GM19468 (cell line): ENCODE measurements at regions not wholly inside any gene's neighbourhood (a gene's known extent, or its start where the extent isn't known, plus 50 kb on each side); places are given as distances from the start of the nearest gene placed in this dataset.
A peak's percentile ranks its signal among the peaks of the same experiment; 100 is the strongest.
"Not testable (repeated sequence)": the region's sequence is repeated elsewhere in the genome, so short reads cannot be mapped to it uniquely, and the experiment has no call there.

Source experiments
- ATAC-seq: cut with Tn5 transposase; IDR thresholded peaks from one replicate; pipeline ENCODE4 v1.9.1; 2021; ENCODE audit warnings: mild to moderate bottlenecking, moderate library complexity, moderate number of reproducible peaks; ENCODE audit not compliant: unreplicated experiment; ENCODE audit errors: extremely low read depth

DNA sequence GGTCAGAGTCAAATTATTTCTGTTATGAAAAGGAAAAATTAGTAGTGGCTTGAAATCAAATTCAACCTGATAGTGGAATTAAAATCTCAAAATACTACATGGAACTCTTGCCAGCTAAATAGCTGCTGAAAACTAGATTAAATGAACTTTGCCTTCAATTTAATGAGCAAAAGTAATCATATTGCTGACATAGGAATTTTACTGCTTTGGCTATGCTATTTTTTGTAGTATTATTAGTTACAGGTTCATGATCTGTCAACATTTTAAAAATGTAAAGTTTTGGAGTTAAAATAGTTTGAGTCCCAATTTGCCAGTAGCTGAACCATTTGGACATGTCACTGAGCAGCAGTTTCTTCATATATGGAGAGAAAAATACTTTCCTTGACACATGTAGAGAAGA is 81.4 kb downstream of the RERGL start:
- ATAC-seq, result no peak

- no peak for ATAC-seq
Measured at GRCh38 chr12:17999174-17999801, 90.7 kb downstream of the RERGL start.

GRCh38 chr12:17992002-17992656 is 97.9 kb downstream of the RERGL start:
- ATAC-seq, result peak; percentile 75

GRCh38 chr12:17982556-17982955 is 107.4 kb downstream of the RERGL start:
- no peak for ATAC-seq

DNA sequence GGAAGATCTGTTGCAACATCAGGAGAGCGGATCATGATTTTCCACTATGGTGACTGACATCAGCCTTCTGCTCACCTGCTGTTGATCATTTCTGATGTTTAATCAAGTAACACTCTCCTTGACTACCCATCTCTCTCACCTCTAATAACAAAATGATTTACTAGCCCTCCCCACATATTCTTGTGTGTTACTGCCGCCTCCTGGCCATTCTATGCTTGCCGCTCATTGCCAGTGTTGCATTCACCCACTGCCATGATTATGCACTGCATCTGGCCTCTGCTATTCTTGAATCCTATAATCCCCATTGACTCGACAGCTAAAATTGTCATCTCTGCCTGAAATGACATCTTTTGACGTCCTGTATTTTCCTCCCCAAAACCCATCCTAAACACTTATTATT is 113.8 kb downstream of the RERGL start:
- ATAC-seq, result no peak

GRCh38 chr12:17975763-17976162 is 114.2 kb downstream of the RERGL start:
- ATAC-seq, result no peak

DNA sequence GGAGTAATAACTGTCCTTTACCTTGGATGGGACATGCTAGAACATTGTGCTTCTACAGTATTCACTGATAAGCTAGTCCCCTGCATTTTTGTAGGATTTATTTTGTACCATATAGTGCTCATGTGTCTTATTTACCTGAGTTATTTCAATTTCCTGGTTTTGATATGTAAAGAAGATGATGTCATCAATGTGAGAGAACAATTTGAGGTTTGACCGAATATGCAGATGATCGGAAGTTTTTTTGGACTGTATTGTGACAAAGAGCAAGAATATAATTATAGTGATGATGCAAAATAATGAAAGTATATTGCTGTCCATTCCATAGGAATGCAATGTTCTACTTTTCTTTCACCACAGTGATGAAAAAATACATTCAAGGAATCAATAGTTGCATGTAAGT is 114.8 kb downstream of the RERGL start:
- ATAC-seq, result no peak

DNA sequence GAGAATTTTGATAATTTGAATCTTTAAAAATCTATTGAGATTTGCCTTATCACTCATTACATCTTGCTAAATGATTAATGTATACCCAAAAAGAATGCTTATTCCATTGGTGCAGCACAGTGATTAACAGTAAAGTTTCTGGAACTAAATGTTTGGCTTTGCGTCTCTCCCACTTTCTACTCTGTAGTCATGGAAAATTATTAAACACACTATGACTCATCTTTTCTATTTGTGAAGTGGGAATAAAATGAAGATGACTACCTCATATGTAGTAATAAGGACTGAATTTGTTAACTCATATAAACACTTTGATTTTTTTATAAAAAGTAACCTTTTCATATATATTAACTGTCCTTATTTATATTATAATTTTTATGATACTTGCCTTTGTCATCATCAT is 118.1 kb downstream of the RERGL start:
- ATAC-seq, result no peak

GRCh38 chr12:17954788-17955187 is 135.2 kb downstream of the RERGL start:
- no peak for ATAC-seq

DNA sequence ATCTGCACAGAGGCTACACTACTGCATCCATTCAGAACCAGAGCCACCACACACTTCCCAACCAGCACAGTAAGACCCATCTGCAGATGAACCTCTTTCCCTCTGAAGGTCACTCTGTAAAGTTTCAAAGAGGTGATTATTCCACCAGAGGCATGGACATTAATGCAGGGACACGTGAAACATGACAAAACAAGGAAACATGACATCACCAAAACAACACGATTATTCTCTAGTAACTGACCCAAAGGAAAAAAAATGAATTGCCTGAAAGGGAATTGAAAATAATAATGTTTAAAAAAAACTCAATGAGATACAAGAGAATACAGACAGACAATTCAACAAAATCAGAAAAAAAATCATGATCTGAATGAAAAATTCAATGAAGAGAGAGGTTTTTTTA is 139.1 kb downstream of the RERGL start:
- no peak for ATAC-seq

DNA sequence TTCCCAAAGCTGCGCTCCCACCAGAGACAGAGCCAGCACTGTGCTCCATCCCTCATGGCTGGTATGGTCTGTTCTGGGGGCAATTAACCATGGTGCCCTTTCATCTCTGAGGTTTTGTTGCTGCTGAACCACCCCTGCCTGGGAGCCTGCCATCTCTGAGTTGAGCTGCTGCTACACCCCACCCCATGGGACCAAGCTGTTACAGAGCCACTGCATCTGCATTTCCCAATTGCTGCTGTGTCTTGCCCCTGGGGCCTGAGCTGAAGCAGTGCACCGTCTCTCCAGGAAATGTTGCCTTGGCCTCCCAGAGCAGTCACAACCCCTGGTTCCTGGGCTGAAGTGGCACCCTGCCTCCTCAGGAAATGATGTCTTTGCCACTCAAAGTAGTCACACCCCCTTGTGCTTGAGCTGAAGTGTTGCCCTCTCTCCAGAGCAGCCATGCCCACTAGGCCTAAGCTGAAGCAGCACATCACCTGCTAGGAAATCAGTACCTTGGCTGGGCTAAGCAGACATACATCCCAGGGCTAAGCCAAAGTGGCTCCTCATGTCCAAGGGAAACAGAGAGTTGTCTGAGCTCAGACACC is 140.3 kb downstream of the RERGL start:
- no peak for ATAC-seq

GRCh38 chr12:17928708-17929366 is 161.2 kb downstream of the RERGL start:
- no peak for ATAC-seq

- ATAC-seq, result no peak
Measured at GRCh38 chr12:17918013-17918412, 172.0 kb downstream of the RERGL start.

DNA sequence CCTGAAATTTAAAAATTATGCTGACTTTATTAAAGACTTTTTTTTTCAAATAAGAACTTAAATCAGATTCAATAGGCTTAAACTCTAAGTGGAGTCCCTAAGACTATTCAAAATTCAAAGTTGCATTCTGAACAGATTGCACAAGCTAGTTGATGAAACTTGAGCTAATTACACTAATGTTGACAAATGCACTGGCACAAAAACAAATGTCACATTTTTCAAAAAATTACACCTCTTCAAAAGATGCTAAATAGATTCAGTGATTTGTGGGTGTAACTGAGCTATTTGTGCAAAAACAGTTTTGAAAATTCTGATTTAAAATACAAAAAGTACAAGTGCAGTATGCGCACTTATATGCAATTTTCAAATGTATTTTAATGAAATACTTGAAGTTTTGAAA is 205.4 kb downstream of the RERGL start:
- no peak for ATAC-seq

DNA sequence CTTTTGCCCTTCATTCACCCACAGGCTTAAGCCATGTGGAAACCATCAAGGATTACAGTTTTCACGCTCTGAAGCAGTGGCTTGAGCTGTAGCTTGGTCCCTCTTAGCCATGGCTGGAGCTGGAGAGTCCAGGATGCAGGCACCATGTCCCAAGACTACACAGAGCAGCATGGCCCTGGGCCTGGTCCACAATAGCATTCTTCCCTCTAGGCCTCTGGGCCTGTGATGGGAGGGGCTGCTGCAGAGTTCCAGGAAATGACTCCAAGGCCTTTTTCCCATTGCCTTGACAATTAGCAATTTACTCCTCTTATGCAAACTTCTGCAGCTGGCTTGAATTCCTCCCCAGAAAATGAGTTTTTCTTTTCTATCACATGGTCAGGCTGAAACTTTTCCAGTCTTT is 211.3 kb downstream of the RERGL start:
- no peak for ATAC-seq

DNA sequence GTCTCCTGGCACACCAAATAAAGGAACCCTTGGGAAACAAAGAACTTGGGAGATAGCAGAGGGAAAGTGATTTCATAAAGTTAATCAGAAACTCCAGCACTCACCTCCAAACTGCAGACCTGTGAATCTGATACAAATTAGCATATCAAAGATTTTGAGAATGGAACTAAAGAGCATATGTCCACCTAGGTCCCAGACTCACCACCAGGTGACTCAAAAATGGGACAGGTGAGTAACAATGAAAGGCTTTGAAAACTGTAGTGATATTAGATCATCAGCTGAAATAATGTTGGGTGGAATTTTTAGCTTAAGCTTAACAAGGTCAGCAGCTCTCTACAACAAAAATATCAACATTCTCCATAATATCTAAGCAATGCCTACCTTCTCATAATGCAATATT is 214.8 kb downstream of the RERGL start:
- ATAC-seq, result no peak

GRCh38 chr12:17866802-17867201 is 223.2 kb downstream of the RERGL start:
- ATAC-seq, result no peak

GRCh38 chr12:17855548-17855947 is 234.4 kb downstream of the RERGL start:
- ATAC-seq, result not testable (repeated sequence)

GRCh38 chr12:17853054-17853453 is 236.9 kb downstream of the RERGL start:
- no peak for ATAC-seq

DNA sequence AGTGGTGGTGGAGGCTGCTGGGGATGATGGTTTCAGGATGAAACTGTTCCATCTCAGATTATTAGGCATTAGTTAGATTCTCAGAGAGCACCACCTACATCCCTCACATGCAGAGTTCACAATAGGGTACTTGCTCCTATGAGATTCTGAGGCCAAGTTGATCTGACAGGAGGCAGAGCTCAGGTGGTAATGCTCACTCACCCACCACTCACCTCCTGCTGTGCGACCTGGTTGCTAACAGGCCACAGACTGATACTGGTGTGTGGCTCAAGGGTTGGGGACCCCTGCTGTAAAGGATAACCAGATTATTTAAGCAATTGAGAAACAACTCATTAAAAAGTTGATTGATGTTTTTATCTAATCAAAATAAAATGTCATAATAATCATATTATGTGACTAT is 248.5 kb downstream of the RERGL start:
- ATAC-seq, result no peak

DNA sequence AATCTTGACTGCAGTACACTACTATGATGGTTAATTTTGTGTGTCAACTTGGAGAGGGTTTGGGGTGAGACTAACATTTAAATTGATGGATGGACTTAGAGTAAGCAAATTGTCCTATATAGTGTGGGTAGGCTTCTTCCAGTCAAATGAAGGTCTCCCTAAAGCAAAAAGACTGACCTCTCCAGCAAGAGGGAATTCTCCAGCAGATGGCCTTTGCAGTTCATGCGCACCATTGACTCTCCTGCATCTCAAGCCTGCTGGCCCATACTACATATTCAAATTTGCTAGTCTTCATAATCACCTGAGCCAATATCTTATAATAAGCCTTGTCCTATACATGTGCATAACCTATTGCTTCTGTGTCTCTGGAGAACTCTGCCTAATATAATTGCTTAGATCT is 260.2 kb downstream of the RERGL start:
- no peak for ATAC-seq
